SKM-1 (cell line): ENCODE measurements at regions not wholly inside any gene's neighbourhood (a gene's known extent, or its start where the extent isn't known, plus 50 kb on each side); places are given as distances from the start of the nearest gene placed in this dataset.

Experiments
- DNase-seq: peaks from one replicate; lab custom pipeline; 2025; ENCODE audit not compliant: unreplicated experiment; lab: John Stamatoyannopoulos, UW

DNA sequence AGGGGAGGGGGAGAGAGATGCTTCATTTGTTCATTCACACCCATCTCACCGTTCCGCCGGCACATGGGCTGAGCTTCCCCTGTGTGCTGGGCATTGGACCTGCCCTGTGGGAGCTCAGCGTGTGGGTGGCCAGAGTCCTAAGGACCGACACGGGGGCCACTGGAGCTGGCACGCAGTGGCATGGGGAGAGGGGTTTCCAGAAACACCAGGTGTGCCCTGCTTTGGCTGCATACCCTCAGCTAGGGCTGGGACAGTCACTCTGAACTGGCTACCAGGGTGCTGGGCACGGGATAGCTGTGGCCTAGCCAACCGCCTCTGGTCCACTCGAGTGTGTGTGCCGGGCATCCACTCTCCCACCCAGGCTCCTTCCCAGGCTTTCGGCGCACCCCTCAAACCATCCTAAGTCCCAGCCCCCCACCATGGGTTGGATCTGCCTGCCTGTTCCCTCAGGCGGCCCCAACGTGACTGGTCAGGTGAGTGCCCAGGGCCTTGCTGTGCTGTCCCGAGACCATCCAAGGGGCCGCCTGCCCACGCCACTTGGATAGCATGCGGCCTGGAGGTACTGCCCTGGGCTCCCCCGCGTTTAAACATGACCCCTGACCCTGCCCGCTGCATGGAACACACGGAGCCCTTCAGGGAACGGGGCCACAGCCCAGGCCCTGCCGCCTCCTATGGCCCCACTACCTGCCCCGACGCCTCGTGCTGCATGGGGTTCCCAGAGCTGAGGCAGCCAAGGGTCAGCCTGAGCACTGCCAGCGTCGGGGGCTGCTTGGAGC, 51.6 kb upstream of the LINC01488 start:
- DNase-seq, result no peak

DNA sequence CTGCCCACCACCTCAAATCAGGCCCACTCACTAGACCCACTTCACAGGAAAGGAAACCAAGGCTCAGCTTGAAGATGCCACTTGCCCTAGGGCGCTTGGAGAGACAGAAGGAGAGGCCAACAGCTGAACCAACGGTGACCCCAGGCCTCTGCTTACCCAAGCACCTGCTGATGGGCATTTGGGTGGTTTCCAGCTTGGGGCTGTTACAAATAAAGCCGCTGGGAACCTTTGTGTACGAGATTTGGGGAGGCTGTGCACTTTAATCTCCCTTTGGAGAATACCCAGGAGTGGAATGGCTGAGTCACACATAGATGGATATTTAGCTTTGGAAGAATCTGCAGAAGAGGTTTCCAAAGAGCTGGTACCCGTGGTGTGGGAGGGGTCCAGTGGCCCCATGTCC, 50.9 kb upstream of the LINC01488 start:
- DNase-seq, result no peak

DNA sequence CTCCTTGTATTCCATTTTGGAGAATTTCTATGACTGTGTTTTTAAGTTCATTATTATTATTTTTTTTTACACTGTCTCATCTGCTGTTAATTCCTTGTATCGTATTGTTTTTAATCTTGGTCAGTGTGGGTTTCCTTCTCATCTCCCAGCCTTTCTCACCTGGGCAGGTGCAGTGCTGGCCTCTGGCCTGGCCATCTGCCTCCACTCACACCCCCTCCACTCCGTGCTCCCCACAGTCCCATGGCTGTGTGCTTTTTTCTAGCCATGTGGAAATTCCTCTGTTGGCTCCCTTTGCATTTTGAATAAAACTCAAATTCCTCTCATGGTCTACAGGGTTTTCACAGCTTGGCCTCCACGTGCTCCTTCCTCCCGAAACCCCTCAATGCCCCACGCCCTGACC, 50.3 kb upstream of the LINC01488 start:
- no peak for DNase-seq
